ENCODE measurements at regions not wholly inside any gene's neighbourhood (a gene's known extent, or its start where the extent isn't known, plus 50 kb on each side); places are given as distances from the start of the nearest gene placed in this dataset.

DNA sequence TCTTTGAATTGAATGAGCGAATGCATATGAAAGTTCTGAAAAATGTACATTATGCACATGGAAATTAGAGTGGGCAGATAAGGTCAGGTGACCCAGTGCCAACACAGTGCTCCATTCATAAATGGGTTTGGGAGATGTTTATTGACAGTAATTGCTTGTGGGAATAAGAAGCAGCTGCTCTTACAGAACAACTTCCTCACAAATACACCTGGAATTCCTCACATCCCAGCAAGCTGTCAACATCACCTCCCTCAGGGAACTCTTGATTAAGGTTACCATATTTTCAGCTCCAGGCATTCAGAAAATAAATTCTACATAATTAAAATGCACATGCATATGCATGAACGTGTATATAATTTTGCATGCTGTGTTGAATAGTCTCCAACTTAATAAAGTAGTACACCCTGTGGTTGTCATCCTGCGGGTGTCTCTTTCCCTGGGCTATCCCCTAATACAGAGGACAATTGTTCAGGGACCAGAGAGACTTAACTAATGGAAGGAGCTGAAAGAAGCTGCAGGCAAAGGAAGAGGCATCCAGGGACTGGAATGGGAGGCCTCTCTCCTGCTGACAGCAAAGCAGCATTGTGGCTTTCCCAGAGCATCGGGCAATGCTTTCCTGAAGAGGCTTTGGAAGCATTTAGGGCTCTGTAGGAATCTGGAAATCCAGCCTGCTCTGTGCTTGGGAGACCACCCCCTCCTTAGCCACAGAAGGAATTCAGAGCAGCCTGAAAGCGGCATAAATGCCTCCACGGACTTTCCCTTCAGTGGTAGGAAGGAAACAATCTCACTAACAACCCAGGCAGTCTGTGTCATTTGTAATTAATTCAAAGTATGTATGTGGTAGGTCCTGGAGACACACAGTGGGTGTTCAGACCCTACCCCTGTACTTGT, 55.2 kb upstream of the GNG12 start:
- TF ChIP-seq, protein P1, sequence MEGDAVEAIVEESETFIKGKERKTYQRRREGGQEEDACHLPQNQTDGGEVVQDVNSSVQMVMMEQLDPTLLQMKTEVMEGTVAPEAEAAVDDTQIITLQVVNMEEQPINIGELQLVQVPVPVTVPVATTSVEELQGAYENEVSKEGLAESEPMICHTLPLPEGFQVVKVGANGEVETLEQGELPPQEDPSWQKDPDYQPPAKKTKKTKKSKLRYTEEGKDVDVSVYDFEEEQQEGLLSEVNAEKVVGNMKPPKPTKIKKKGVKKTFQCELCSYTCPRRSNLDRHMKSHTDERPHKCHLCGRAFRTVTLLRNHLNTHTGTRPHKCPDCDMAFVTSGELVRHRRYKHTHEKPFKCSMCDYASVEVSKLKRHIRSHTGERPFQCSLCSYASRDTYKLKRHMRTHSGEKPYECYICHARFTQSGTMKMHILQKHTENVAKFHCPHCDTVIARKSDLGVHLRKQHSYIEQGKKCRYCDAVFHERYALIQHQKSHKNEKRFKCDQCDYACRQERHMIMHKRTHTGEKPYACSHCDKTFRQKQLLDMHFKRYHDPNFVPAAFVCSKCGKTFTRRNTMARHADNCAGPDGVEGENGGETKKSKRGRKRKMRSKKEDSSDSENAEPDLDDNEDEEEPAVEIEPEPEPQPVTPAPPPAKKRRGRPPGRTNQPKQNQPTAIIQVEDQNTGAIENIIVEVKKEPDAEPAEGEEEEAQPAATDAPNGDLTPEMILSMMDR (conservative IDR thresholded peaks at IDR 0.05; ENCODE audit: low read depth, low read length): no peak
- TF ChIP-seq EZH2phosphoT487 (IDR thresholded peaks at IDR 0.05; ENCODE audit: borderline replicate concordance, low read length) (no peak), EZH2 (IDR thresholded peaks at IDR 0.05; ENCODE audit: low read length, unreplicated experiment) (no peak)

All from PC-3 (cell line).